H1 (cell line): ENCODE measurements at regions not wholly inside any gene's neighbourhood (a gene's known extent, or its start where the extent isn't known, plus 50 kb on each side); places are given as distances from the start of the nearest gene placed in this dataset.

ENCODE experiments used
- CTCF ChIA-PET: fragments of 300-600 bp; sonication (Branson Sonifier 250); formaldehyde crosslinking; loops from one replicate; lab custom pipeline; 2021; ENCODE audit not compliant: partially characterized antibody; lab: Charles Lee
- POLR2A ChIA-PET: fragments of 300-600 bp; sonication (Branson Sonifier 250); formaldehyde crosslinking; loops from one replicate; lab custom pipeline; 2021; ENCODE audit warnings: inconsistent platforms; ENCODE audit not compliant: partially characterized antibody; lab: Charles Lee
- DNase-seq, 2 experiments: peaks; one replicate each; pipeline versions ENCODE4 v3.0.0 to v3.0.0-alpha.2; 2010 to 2022; ENCODE audit warnings: low spot score in 2 of 2, low read depth in 1 of 2, mixed read lengths in 1 of 2
- FAIRE-seq: peaks from 2 replicates; lab custom pipeline; 2011; peaks lifted over from hg19 to GRCh38; lab: Jason Lieb, UNC
- H2AFZ ChIP-seq: 2 replicates; pipeline ENCODE4 v1.8.1; 2012; ENCODE audit warnings: low read length, inconsistent platforms
- H2AK5ac ChIP-seq: 2 replicates; pipeline ENCODE4 v1.6.1; 2013; ENCODE audit warnings: low read depth, low read length
- H2BK120ac ChIP-seq: replicated peaks from 2 replicates; pipeline ENCODE3; 2013; ENCODE audit warnings: low read depth, low read length, inconsistent platforms
- H2BK12ac ChIP-seq: 2 replicates; pipeline ENCODE4 v1.6.1; 2013; ENCODE audit warnings: low read depth, low read length
- H2BK15ac ChIP-seq: 2 replicates; pipeline ENCODE4 v1.6.1; 2013; ENCODE audit warnings: low read length
- H2BK20ac ChIP-seq: 2 replicates; pipeline ENCODE4 v1.6.1; 2013; ENCODE audit warnings: low read length
- H2BK5ac ChIP-seq: 2 replicates; pipeline ENCODE4 v1.6.1; 2013; ENCODE audit warnings: low read depth, low read length
- H3K14ac ChIP-seq: 2 replicates; pipeline ENCODE4 v1.6.1; 2013; ENCODE audit warnings: inconsistent platforms; ENCODE audit not compliant: insufficient read length
- H3K18ac ChIP-seq: 2 replicates; pipeline ENCODE4 v1.6.1; 2013; ENCODE audit warnings: low read length; ENCODE audit errors: extremely low read depth
- H3K23ac ChIP-seq: 2 replicates; pipeline ENCODE4 v1.6.1; 2013; ENCODE audit warnings: inconsistent platforms; ENCODE audit not compliant: insufficient read length
- H3K23me2 ChIP-seq: 2 replicates; pipeline ENCODE4 v1.6.1; 2013; ENCODE audit warnings: low read depth, low read length
- H3K27ac ChIP-seq: 2 replicates; pipeline ENCODE4 v1.6.1; 2011; ENCODE audit warnings: low read depth, low read length, inconsistent platforms
- H3K27me3 ChIP-seq, 4 experiments: replicated peaks in 1 of 4; 1 replicate in 1 of 4; 2 replicates in 3 of 4; pipeline versions ENCODE4 v1.6.1 to v1.8.1; 2011 to 2013; ENCODE audit warnings: low read length in 3 of 4, mild to moderate bottlenecking in 3 of 4, inconsistent platforms in 2 of 4, mixed read lengths in 2 of 4, moderate library complexity in 1 of 4; ENCODE audit not compliant: control insufficient read depth in 3 of 4, insufficient read depth in 3 of 4; ENCODE audit errors: extremely low read depth in 1 of 4
- H3K36me3 ChIP-seq, 4 experiments: 2 replicates each; pipeline versions ENCODE4 v1.6.1 to v1.8.1; 2011 to 2013; ENCODE audit warnings: mild to moderate bottlenecking in 4 of 4, low read length in 3 of 4, moderate library complexity in 2 of 4, control low read depth in 1 of 4, inconsistent platforms in 1 of 4; ENCODE audit not compliant: insufficient read depth in 4 of 4, control insufficient read depth in 2 of 4
- H3K4ac ChIP-seq: replicated peaks from 2 replicates; pipeline ENCODE3; 2013; ENCODE audit warnings: low read length, low read depth, mixed read lengths, inconsistent platforms; ENCODE audit not compliant: insufficient read length
- H3K4me1 ChIP-seq, 4 experiments: replicated peaks in 1 of 4; 1 replicate in 1 of 4; 2 replicates in 3 of 4; pipeline versions ENCODE4 v1.6.1 to v1.8.1; 2011 to 2013; ENCODE audit warnings: low read length in 3 of 4, inconsistent platforms in 2 of 4, mixed read lengths in 1 of 4; ENCODE audit not compliant: insufficient read depth in 4 of 4, control insufficient read depth in 3 of 4
- H3K4me2 ChIP-seq, 2 experiments: 2 replicates each; pipeline versions ENCODE4 v1.6.1 to v1.8.1; 2011 to 2013; ENCODE audit warnings: low read depth in 2 of 2, low read length in 2 of 2, control low read depth in 1 of 2, inconsistent platforms in 1 of 2, mild to moderate bottlenecking in 1 of 2; ENCODE audit not compliant: insufficient read depth in 1 of 2
- H3K4me3 ChIP-seq, 4 experiments: fragments of 200-600, 300-600 bp in 1 of 4; sonication (generic), shearing (Covaris generic), sonication (Bioruptor Twin) in 1 of 4; 2 replicates each; pipeline versions ENCODE4 v1.5.1 to v1.8.1; 2011 to 2016; ENCODE audit warnings: low read length in 4 of 4, low read depth in 3 of 4, control low read depth in 2 of 4, inconsistent platforms in 2 of 4, mild to moderate bottlenecking in 2 of 4, mixed read lengths in 1 of 4, moderate library complexity in 1 of 4; ENCODE audit not compliant: insufficient read depth in 2 of 4; ENCODE audit errors: extremely low read depth in 1 of 4
- H3K56ac ChIP-seq: replicated peaks from 2 replicates; pipeline ENCODE3; 2013; ENCODE audit warnings: low read depth, mild to moderate bottlenecking, mixed read lengths, low read length, inconsistent platforms; ENCODE audit not compliant: insufficient read length
- H3K79me1 ChIP-seq: 2 replicates; pipeline ENCODE4 v1.6.1; 2013; ENCODE audit warnings: low read depth, low read length, control low read depth
- H3K79me2 ChIP-seq, 2 experiments: 2 replicates each; pipeline versions ENCODE4 v1.6.1 to v1.8.1; 2012 to 2013; ENCODE audit warnings: low read length in 2 of 2, mild to moderate bottlenecking in 2 of 2, inconsistent platforms in 1 of 2; ENCODE audit not compliant: insufficient read depth in 2 of 2, control insufficient read depth in 1 of 2
- H3K9ac ChIP-seq, 4 experiments: replicated peaks in 1 of 4; 1 replicate in 1 of 4; 2 replicates in 3 of 4; pipeline versions ENCODE4 v1.6.1 to v1.8.1; 2011 to 2013; ENCODE audit warnings: low read depth in 3 of 4, low read length in 3 of 4, control low read depth in 2 of 4, mild to moderate bottlenecking in 2 of 4, moderate library complexity in 2 of 4, inconsistent platforms in 1 of 4; ENCODE audit errors: extremely low read depth in 1 of 4
- H3K9me3 ChIP-seq, 2 experiments: 2 replicates each; pipeline versions ENCODE4 v1.6.1 to v1.8.1; 2012 to 2013; ENCODE audit warnings: mild to moderate bottlenecking in 2 of 2, moderate library complexity in 2 of 2, control low read depth in 1 of 2, inconsistent platforms in 1 of 2, low read depth in 1 of 2, low read length in 1 of 2, mixed read lengths in 1 of 2; ENCODE audit not compliant: insufficient read depth in 2 of 2
- H4K20me1 ChIP-seq, 2 experiments: replicated peaks in 1 of 2; 2 replicates each; pipeline versions ENCODE3 to v1.8.1; 2011 to 2013; ENCODE audit warnings: inconsistent platforms in 2 of 2, low read length in 2 of 2, mild to moderate bottlenecking in 1 of 2; ENCODE audit not compliant: insufficient read depth in 2 of 2, control insufficient read depth in 1 of 2
- H4K5ac ChIP-seq: 2 replicates; pipeline ENCODE4 v1.6.1; 2013; ENCODE audit warnings: low read length, low read depth, mixed read lengths, inconsistent platforms; ENCODE audit not compliant: insufficient read length
- H4K8ac ChIP-seq: 2 replicates; pipeline ENCODE4 v1.8.0; 2013; ENCODE audit warnings: mild to moderate bottlenecking, moderate library complexity, low read length, inconsistent platforms; ENCODE audit not compliant: insufficient read depth; ENCODE audit errors: extremely low read depth
- H4K91ac ChIP-seq: replicated peaks from 2 replicates; pipeline ENCODE3; 2013; ENCODE audit warnings: low read length, mixed read lengths, inconsistent platforms; ENCODE audit not compliant: insufficient read length
- ASH2L ChIP-seq: fragments of 200-600, 300-600 bp; sonication (generic); IDR thresholded peaks from one replicate; pipeline ENCODE4 v1.7.1; 2017; ENCODE audit warnings: low read length
- ATF3 ChIP-seq: IDR thresholded peaks from 2 replicates; pipeline ENCODE4 v1.6.1; 2011; ENCODE audit warnings: low read depth, mild to moderate bottlenecking, low read length; ENCODE audit not compliant: insufficient read depth
- BCL11A ChIP-seq, 2 experiments: IDR thresholded peaks; one replicate each; pipeline ENCODE4 v1.6.1; 2011; ENCODE audit warnings: low read depth in 2 of 2, low read length in 2 of 2, mild to moderate bottlenecking in 2 of 2
- GTF2F1 ChIP-seq: IDR thresholded peaks from 2 replicates; pipeline ENCODE4 v1.6.1; 2012; ENCODE audit warnings: low read depth, low read length, improper control_type of control experiment, borderline replicate concordance
- POLR2A ChIP-seq, 2 experiments: IDR thresholded peaks; 1 replicate in 1 of 2; 2 replicates in 1 of 2; pipeline ENCODE4 v1.6.1; 2011; ENCODE audit warnings: low read depth in 2 of 2, low read length in 2 of 2, mild to moderate bottlenecking in 2 of 2; ENCODE audit errors: control extremely low read depth in 1 of 2
- RNF2 ChIP-seq: fragments of 200-900, 300-1000 bp; sonication (generic); IDR thresholded peaks from 2 replicates; pipeline ENCODE4 v1.7.1; 2016; ENCODE audit warnings: borderline replicate concordance, low read depth, mild to moderate bottlenecking, antibody characterized with exemption, low read length; ENCODE audit not compliant: poor library complexity, severe bottlenecking; ENCODE audit errors: missing control alignments
- SAP30 ChIP-seq: fragments of 300-600 bp; sonication (generic); IDR thresholded peaks from 2 replicates; pipeline ENCODE4 v1.7.1; 2012; ENCODE audit warnings: low read length, moderate library complexity, mild to moderate bottlenecking, inconsistent platforms; ENCODE audit not compliant: insufficient read depth, insufficient replicate concordance
- SIX5 ChIP-seq: IDR thresholded peaks from 2 replicates; pipeline ENCODE4 v1.6.1; 2011; ENCODE audit warnings: mild to moderate bottlenecking, low read depth, low read length
- SP1 ChIP-seq: IDR thresholded peaks from 2 replicates; pipeline ENCODE4 v1.6.1; 2011; ENCODE audit warnings: low read depth, low read length
- SP2 ChIP-seq: IDR thresholded peaks from 2 replicates; pipeline ENCODE4 v1.6.1; 2012; ENCODE audit warnings: mild to moderate bottlenecking, low read length, inconsistent platforms
- TAF1 ChIP-seq: IDR thresholded peaks from 2 replicates; pipeline ENCODE4 v1.6.1; 2011; ENCODE audit warnings: mild to moderate bottlenecking, low read depth, low read length
- WGBS, 2 experiments: shearing (Covaris generic) in 1 of 2; methylation state at CpG; one replicate each; pipeline versions ENCODE4 v1.1.6 to v1.1.7; 2013 to 2015; ENCODE audit warnings: low lambda C conversion rate in 2 of 2, mixed read lengths in 2 of 2, inconsistent platforms in 1 of 2, low coverage in 1 of 2, missing lambda C conversion rate in 1 of 2; ENCODE audit not compliant: insufficient replicate concordance in 2 of 2, insufficient coverage in 1 of 2, insufficient read length in 1 of 2; ENCODE audit errors: extremely low coverage in 1 of 2, missing lambda C conversion rate in 1 of 2; 5-methylcytosine and 5-hydroxymethylcytosine counted together

GRCh38 chr2:187206071-187206470 lies 242.0 kb downstream of the CALCRL start:
- H2AFZ ChIP-seq, result no peak overlapping the region
- POLR2A ChIA-PET, result no interaction called here
- H3K27me3 ChIP-seq, result no peaks in the 10 kb centered on the region
- H3K4me3 ChIP-seq, result no peak overlapping the region
- DNase-seq (no peak), FAIRE-seq (no peak)
- H2BK120ac ChIP-seq, result no peak overlapping the region
- no peak overlapping the region for H4K8ac ChIP-seq
- H3K4me1 ChIP-seq, result no peaks in the 10 kb centered on the region
- CTCF ChIA-PET, result no interaction called here
- no peak overlapping the region for H3K4ac ChIP-seq
- no peaks in the 10 kb centered on the region for H3K79me2 ChIP-seq
- H3K14ac ChIP-seq, result no peak overlapping the region
- H3K4me2 ChIP-seq, result no peak overlapping the region
- H3K18ac ChIP-seq, result no peak overlapping the region
- H3K79me1 ChIP-seq, result no peaks in the 10 kb centered on the region
- no peak overlapping the region for H3K23ac ChIP-seq
- H4K20me1 ChIP-seq, result no peaks in the 10 kb centered on the region
- H3K9ac ChIP-seq, result no peak overlapping the region
- no peak overlapping the region for H2BK5ac ChIP-seq
- H3K27ac ChIP-seq, result no peak overlapping the region
- no peak overlapping the region for H2BK15ac ChIP-seq
- H2BK12ac ChIP-seq, result no peak overlapping the region
- no peak overlapping the region for H2AK5ac ChIP-seq
- 87% methylated on average over 4 of the region's 4 CpGs; no CpG with 5 or more reads in 1 of the 2 experiments for WGBS, 2 experiments
- no peaks in the 10 kb centered on the region for H3K23me2 ChIP-seq
- H4K5ac ChIP-seq, result no peak overlapping the region
- TF ChIP-seq SAP30, result no peak
- no peak for TF ChIP-seq RNF2
- no peak for TF ChIP-seq SIX5
- no peak for TF ChIP-seq ATF3
- no peak for TF ChIP-seq BCL11A (IDR thresholded peaks at IDR 0.05; ENCODE audit: low read depth in 2 of 2, low read length in 2 of 2)
- no peak for TF ChIP-seq TAF1
- TF ChIP-seq SP2, result no peak
- TF ChIP-seq ASH2L, result no peak
- TF ChIP-seq POLR2A (IDR thresholded peaks at IDR 0.05; ENCODE audit: control extremely low read depth in 1 of 2, low read depth in 2 of 2, low read length in 2 of 2), result no peak
- no peak for TF ChIP-seq SP1
- no peak for TF ChIP-seq GTF2F1
- no peak overlapping the region for H2BK20ac ChIP-seq
- no peak overlapping the region for H3K56ac ChIP-seq
- H3K36me3 ChIP-seq, result no peaks in the 10 kb centered on the region
- no peak overlapping the region for H4K91ac ChIP-seq
- H3K9me3 ChIP-seq, result no peaks in the 10 kb centered on the region
